HG03558 (cell line): ENCODE measurements at regions not wholly inside any gene's neighbourhood (a gene's known extent, or its start where the extent isn't known, plus 50 kb on each side); places are given as distances from the start of the nearest gene placed in this dataset.
A peak's percentile ranks its signal among the peaks of the same experiment; 100 is the strongest.

Experiments used
- ATAC-seq: cut with Tn5 transposase; IDR thresholded peaks from one replicate; pipeline ENCODE4 v1.9.1; 2021; ENCODE audit warnings: moderate number of reproducible peaks; ENCODE audit not compliant: unreplicated experiment; ENCODE audit errors: extremely low read depth

GRCh38 chr6:150710236-150710635 is 110.6 kb downstream of the PLEKHG1 start:
- no peak for ATAC-seq

- ATAC-seq: no peak
Measured at GRCh38 chr6:150711061-150711460, 111.4 kb downstream of the PLEKHG1 start.

GRCh38 chr6:150711584-150712504 is 112.2 kb downstream of the PLEKHG1 start:
- ATAC-seq: no peak

DNA sequence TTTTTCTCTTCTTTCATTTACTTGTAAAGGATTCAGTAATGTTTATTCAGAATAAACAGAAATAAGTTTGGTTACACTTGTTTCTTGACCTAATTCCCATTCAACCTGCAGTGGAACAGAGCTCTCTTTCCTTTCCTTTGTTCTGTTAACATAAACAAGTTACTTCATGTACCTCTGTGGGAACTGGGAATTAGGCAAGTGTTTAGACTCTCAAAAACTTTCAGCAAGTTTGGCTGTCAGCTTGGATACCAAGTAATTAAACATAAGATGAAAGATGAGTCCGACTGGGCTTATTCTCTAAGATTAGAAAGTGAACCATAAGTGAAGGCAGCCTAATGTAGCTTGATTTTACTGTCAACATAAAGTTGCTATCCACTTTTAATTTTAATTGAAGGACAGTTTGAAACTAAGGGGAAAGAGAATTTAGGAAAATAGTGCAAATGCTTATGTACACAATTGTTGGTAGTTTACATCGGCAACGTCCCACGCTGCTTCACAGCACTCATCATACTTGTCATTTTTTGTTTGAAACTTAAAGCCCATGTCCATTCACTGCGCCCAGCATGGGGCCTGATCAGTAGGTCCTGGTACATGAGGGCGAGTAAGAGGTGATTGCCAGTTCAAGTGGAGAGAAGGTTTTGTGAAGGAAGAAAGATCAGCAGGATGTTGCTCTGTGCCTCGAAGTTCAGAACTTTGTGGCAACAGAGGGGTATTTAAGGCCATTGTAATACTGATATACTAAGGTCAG is 113.0 kb downstream of the PLEKHG1 start:
- ATAC-seq: no peak

GRCh38 chr6:150713487-150713886 is 113.8 kb downstream of the PLEKHG1 start:
- no peak for ATAC-seq

DNA sequence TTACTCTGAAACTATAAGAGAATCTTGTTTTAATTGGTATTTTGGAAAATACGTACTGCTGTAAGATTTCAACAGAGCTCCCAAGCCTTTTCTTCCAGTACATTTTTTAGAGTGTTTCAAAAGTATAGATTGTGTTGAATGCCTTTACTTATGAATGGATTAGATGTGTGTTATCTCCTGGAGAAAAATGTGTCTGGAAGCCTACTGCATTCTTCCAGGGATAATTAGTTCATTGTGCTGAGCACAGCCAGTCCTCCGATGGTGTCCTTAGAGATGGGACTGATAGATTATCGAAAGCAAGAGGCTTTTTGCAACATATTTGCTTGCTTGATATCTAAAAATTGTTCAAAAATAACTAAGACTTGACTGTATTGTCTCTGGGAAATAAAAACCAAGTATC is 114.2 kb downstream of the PLEKHG1 start:
- ATAC-seq: no peak

DNA sequence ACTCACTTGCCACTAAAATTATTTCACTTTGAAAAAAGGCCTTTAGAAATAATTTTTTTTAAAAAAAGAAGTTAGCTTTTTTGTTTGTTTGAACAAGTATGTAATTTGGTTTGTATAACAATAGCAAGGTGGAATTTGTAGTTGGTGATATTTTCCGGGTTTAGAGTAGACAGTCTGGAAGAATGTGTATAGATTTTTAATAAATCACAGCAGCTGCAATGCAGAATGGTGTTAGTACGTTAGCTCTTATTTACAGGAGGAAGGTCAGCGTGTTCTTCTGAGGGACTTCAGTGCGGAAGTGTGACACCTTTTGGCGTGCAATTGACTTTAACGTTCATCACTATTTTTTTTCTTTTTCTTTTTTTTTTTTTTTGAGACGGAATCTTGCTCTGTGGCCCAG is 115.4 kb downstream of the PLEKHG1 start:
- no peak for ATAC-seq

DNA sequence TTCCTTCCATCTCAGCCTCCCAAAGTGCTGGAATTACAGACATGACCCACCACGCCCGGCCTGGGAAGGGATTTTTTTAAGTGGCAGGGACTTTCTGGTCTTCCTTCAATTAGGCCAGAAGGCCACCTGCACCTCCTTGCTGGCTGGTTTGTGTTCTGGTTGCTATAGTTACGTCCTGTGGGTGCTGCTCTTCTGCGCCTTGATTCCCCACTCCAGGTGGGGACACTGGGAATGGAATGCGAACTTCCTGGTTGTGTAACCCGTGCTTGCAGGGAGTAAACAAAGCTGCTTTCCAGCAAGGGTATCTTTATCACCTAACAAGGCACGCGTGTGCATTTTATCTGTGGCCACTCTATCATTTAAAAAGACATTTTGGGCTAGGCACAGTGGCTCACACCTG is 117.7 kb downstream of the PLEKHG1 start:
- no peak for ATAC-seq

GRCh38 chr6:150719099-150719766 is 119.5 kb downstream of the PLEKHG1 start:
- no peak for ATAC-seq

DNA sequence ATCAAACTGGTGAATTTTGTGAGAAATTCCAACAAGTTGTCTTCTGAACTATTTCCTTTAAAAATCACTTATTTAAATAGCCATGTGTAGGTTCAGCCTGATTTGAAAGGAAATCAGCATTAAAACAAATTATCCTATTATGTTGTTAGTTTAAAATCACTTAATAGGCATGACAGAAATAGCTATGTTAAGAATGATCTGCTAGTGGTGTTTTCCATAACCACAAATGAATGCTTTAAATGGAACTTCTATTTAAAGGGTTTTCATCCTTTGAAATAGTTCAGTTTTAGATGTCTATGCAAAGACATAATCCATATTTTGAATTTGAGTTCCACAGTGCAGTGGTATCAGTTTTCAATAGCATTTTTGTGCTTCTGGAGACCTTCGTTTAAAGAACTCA is 120.1 kb downstream of the PLEKHG1 start:
- ATAC-seq: no peak

DNA sequence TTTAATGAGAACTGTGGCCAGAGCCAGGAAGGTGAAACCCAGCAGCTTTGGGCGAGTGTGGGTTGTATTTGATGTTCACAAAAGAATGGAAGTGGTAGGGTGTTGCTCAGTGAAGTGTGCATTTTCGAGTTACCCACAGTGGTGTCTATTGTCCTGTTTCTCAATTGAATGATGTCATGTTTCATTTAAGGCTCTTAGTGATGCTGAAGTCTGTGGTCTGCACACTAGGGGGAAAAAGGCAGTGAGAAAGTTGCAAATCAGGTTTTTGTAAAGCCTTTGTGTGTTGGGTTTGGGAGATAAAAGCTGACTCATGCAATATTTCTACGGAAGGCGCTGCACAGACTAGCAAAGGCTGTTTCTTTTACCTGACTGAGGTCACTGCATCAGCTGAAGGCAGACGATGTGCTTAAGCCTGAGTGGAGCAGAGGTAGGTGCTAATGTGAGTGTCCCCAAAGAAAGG is 121.1 kb downstream of the PLEKHG1 start:
- ATAC-seq: peak; percentile 91

DNA sequence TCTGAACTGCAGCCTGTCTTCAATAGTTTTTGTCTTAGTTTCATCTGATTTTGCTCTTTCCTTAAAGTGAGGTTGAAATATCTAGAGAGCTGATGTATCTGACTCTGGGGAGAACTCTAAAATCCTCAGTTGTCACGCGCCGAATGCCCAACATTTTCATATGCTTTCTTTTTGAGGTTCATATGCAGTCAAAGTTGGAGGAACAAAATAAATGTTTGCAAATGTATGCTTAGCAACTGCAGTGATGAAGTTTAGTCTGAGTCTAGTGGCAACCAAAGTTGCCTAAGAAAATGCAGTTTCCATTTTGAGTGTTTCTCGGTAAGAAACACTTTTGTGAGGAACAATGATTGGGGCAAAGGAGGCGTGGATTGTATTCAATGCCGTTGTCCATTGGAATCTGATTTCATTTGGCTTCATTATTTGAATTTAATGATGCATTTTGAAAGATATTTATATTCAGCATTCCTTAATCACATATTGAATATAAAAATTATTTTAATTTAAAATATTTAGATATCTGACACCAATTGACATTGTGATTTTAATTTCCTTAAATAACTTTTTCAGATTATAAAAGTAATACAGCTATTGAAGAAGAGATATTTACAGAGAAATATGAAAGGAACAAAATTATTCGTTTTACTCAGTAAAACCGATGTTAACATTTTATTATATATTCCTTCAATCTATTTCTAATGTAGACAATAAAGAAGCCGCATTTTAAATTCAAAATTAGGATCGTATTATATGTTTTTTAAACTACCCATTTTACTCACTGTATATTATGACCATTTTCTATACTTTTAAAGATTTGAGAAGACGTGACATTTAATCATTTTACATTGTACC is 122.0 kb downstream of the PLEKHG1 start:
- no peak for ATAC-seq

GRCh38 chr6:150722614-150723344 is 123.1 kb downstream of the PLEKHG1 start:
- ATAC-seq: no peak

GRCh38 chr6:150723345-150723658 is 123.6 kb downstream of the PLEKHG1 start:
- ATAC-seq: no peak

DNA sequence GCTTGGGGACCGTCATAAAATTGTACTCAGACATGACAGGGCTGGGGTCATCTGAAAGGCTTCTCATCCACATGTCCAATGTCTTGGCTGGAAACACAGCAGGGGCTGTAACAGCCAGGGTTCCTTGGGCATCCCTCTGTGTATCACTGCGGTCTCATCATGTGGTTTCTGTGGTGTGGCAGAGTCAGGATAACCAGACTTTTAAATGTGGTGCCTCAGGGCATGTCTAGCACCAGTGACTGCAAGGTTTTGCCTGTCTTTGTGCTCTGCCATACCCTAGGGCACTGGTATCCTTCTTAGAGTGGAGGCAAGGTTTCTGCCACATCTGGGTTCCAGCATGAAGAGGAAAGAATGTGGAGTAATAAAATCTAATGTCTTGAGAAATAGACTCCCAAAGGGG is 124.2 kb downstream of the PLEKHG1 start:
- no peak for ATAC-seq

GRCh38 chr6:150725795-150726194 is 126.1 kb downstream of the PLEKHG1 start:
- ATAC-seq: no peak

- no peak for ATAC-seq
Measured at GRCh38 chr6:150729188-150729748, 129.6 kb downstream of the PLEKHG1 start.

GRCh38 chr6:150730801-150731457 is 131.2 kb downstream of the PLEKHG1 start:
- no peak for ATAC-seq
